Hematopoietic multipotent progenitor cell (in vitro differentiated cells): ENCODE measurements at regions not wholly inside any gene's neighbourhood (a gene's known extent, or its start where the extent isn't known, plus 50 kb on each side); places are given as distances from the start of the nearest gene placed in this dataset.
"Not testable (repeated sequence)": the region's sequence is repeated elsewhere in the genome, so short reads cannot be mapped to it uniquely, and the experiment has no call there.

Source experiments
- DNase-seq, 3 donors: peaks; one replicate each; pipeline ENCODE4 v3.0.0-alpha.2; 2011 to 2015; ENCODE audit warnings: low read depth in 2 of 3, low spot score in 2 of 3

- no peak for DNase-seq
Measured at GRCh38 chr6:152811785-152812184, 61.2 kb downstream of the VIP start.

GRCh38 chr6:152815230-152815872 lies 64.8 kb downstream of the VIP start:
- no peak for DNase-seq

GRCh38 chr6:152816055-152816454 lies 65.5 kb downstream of the VIP start:
- no peak for DNase-seq

GRCh38 chr6:152821525-152821924 lies 70.9 kb downstream of the VIP start:
- no peak for DNase-seq

GRCh38 chr6:152824666-152825065 lies 74.1 kb downstream of the VIP start:
- no peak for DNase-seq

GRCh38 chr6:152828431-152828830 lies 77.8 kb downstream of the VIP start:
- no peak for DNase-seq

- not testable (repeated sequence) for DNase-seq
Measured at GRCh38 chr6:152834366-152834765, 83.8 kb downstream of the VIP start.

GRCh38 chr6:152836523-152836922 lies 85.9 kb downstream of the VIP start:
- DNase-seq, result no peak

- DNase-seq, result no peak
Measured at GRCh38 chr6:152845421-152845820, 94.8 kb downstream of the VIP start.

- no peak for DNase-seq
Measured at GRCh38 chr6:152846825-152847224, 96.2 kb downstream of the VIP start.

- no peak for DNase-seq
Measured at GRCh38 chr6:152848919-152849318, 98.3 kb downstream of the VIP start.

- DNase-seq, result no peak
Measured at GRCh38 chr6:152854086-152854795, 103.6 kb downstream of the VIP start.

- no peak for DNase-seq
Measured at GRCh38 chr6:152858141-152858540, 107.5 kb downstream of the VIP start.

GRCh38 chr6:152859225-152859624 lies 108.6 kb downstream of the VIP start:
- DNase-seq, result no peak

- DNase-seq, result peak; percentile 24 to 84 (median 62)
Measured at GRCh38 chr6:152863618-152864326, 113.2 kb downstream of the VIP start.

- no peak for DNase-seq
Measured at GRCh38 chr6:152874267-152874666, 108.6 kb downstream of the FBXO5 start.

GRCh38 chr6:152874846-152875568 lies 107.8 kb downstream of the FBXO5 start:
- DNase-seq, result no peak

GRCh38 chr6:152879681-152880080 lies 103.2 kb downstream of the FBXO5 start:
- DNase-seq, result no peak

GRCh38 chr6:152893187-152893586 lies 89.7 kb downstream of the FBXO5 start:
- no peak for DNase-seq

- DNase-seq, result no peak
Measured at GRCh38 chr6:152896923-152897322, 85.9 kb downstream of the FBXO5 start.

GRCh38 chr6:152897807-152898399 lies 84.9 kb downstream of the FBXO5 start:
- DNase-seq, result peak; percentile 16 to 76 (median 36)
